ENCODE measurements at regions not wholly inside any gene's neighbourhood (a gene's known extent, or its start where the extent isn't known, plus 50 kb on each side); places are given as distances from the start of the nearest gene placed in this dataset.

DNA sequence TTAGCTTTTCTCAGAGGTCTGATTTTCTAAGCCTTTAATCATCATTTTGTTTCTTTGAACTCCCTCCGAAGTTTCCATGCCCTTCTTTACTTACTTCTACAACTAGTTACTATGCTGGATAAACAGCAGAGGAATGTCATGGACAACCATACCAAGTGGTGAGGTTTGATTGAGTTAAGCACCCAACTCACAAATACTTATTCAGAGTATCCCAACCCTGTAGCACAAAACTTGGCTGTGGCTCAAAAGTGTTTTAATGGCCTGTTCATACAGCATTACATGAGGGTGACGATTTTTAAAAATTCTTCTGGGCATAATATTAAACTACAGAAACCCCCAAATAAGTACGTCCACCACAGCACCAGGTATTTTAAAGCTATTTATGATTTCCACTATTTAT lies 946.8 kb upstream of the SOX9 start:
- WGBS (ENCODE audit: low lambda C conversion rate, missing lambda C conversion rate) = 86% methylated on average over 3 of the region's 3 CpGs
- H3K4me2 ChIP-seq = no peak overlapping the region
- DNase-seq (ENCODE audit: low spot score) = no peak
- H4K20me1 ChIP-seq (ENCODE audit: insufficient read depth, poor library complexity, severe bottlenecking) = no peaks in the 10 kb centered on the region
- no peak for TF ChIP-seq EZH2 (IDR thresholded peaks at IDR 0.05; ENCODE audit: borderline replicate concordance)
- no peak for TF ChIP-seq EZH2phosphoT487 (IDR thresholded peaks at IDR 0.05; ENCODE audit: low read depth, severe bottlenecking, unreplicated experiment)
- TF ChIP-seq, protein P1, sequence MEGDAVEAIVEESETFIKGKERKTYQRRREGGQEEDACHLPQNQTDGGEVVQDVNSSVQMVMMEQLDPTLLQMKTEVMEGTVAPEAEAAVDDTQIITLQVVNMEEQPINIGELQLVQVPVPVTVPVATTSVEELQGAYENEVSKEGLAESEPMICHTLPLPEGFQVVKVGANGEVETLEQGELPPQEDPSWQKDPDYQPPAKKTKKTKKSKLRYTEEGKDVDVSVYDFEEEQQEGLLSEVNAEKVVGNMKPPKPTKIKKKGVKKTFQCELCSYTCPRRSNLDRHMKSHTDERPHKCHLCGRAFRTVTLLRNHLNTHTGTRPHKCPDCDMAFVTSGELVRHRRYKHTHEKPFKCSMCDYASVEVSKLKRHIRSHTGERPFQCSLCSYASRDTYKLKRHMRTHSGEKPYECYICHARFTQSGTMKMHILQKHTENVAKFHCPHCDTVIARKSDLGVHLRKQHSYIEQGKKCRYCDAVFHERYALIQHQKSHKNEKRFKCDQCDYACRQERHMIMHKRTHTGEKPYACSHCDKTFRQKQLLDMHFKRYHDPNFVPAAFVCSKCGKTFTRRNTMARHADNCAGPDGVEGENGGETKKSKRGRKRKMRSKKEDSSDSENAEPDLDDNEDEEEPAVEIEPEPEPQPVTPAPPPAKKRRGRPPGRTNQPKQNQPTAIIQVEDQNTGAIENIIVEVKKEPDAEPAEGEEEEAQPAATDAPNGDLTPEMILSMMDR (IDR thresholded peaks at IDR 0.05; ENCODE audit: poor library complexity) = no peak
- H3K27ac ChIP-seq = no peak overlapping the region
- no peaks in the 10 kb centered on the region for H3K27me3 ChIP-seq
- no peak overlapping the region for H3K4me3 ChIP-seq
- no peaks in the 10 kb centered on the region for H3K36me3 ChIP-seq (replicated peaks; ENCODE audit: insufficient read depth, low read depth)
- H3K9me2 ChIP-seq (replicated peaks; ENCODE audit: insufficient read depth) = no peaks in the 10 kb centered on the region
- no peak overlapping the region for H2AFZ ChIP-seq
- no peaks in the 10 kb centered on the region for H3K79me2 ChIP-seq
- H3K4me1 ChIP-seq (ENCODE audit: insufficient read depth) = no peaks in the 10 kb centered on the region
- H3K9me3 ChIP-seq (ENCODE audit: low read depth) = no peaks in the 10 kb centered on the region

DNA sequence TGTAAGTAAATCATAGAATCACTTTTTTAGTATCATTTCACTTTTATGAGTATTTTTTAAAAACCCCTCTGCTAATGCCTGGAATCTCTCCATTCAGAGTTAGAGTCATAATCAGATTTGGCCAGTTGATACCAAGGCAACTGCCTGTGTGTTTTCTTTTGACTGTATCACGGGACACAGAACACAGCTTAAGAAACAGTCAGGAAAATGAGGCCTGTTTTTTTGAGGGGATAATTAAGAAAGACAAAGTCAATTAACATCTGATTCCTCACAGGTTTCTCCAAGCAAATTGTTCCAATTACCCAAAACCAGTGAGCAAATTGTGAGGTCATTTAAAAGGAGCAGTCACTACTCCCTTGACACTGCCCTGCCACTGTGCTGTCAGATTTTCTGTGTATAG lies 944.5 kb upstream of the SOX9 start:
- TF ChIP-seq, protein P1 (IDR thresholded peaks at IDR 0.05; ENCODE audit: poor library complexity) = no peak
- TF ChIP-seq EZH2phosphoT487 (IDR thresholded peaks at IDR 0.05; ENCODE audit: low read depth, severe bottlenecking, unreplicated experiment) (no peak), EZH2 (IDR thresholded peaks at IDR 0.05; ENCODE audit: borderline replicate concordance) (no peak)
- Histone ChIP-seq H3K4me2 (no peak overlapping the region), H3K4me1 (ENCODE audit: insufficient read depth) (peaks cover 4% of the 10 kb centered on the region), H3K27ac (no peak overlapping the region), H3K36me3 (replicated peaks; ENCODE audit: insufficient read depth, low read depth) (no peaks in the 10 kb centered on the region), H3K9me2 (replicated peaks; ENCODE audit: insufficient read depth) (no peaks in the 10 kb centered on the region), H3K9me3 (ENCODE audit: low read depth) (no peaks in the 10 kb centered on the region), H4K20me1 (ENCODE audit: insufficient read depth, poor library complexity, severe bottlenecking) (no peaks in the 10 kb centered on the region), H3K27me3 (no peaks in the 10 kb centered on the region), H3K79me2 (no peaks in the 10 kb centered on the region), H3K4me3 (no peak overlapping the region), H2AFZ (no peak overlapping the region)
- 67% methylated on average over 1 of the region's 1 CpG for WGBS (ENCODE audit: low lambda C conversion rate, missing lambda C conversion rate)
- no peak for DNase-seq (ENCODE audit: low spot score)

DNA sequence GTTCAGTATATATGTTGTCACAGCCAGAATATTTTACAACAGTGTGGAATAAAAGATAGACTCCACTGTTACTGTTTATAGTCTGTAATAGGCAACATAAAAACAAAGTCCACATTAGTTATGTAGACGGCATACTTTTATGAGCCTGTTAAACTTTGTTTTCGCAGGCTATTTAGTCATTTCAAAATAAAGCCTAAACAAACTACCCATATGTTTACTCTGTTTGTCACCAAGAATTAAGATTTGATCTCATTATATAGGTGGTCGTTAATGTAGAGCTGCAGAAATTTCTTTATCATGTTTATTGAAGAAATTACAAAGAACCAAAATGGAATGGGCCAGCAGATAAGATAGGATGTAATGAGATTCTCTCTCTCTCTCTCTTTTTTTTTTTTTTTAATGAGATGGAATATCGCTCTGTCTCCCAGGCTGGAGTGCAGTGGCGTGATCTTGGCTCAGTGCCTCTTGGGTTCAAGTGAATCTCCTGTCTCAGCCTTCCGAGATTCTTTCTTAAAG lies 943.8 kb upstream of the SOX9 start:
- TF ChIP-seq, protein P1 (IDR thresholded peaks at IDR 0.05; ENCODE audit: poor library complexity) = no peak
- Histone ChIP-seq H2AFZ (no peak overlapping the region), H3K36me3 (replicated peaks; ENCODE audit: insufficient read depth, low read depth) (no peaks in the 10 kb centered on the region), H3K27ac (no peak overlapping the region), H3K4me2 (no peak overlapping the region), H3K4me3 (no peak overlapping the region), H3K4me1 (ENCODE audit: insufficient read depth) (peaks cover 4% of the 10 kb centered on the region), H4K20me1 (ENCODE audit: insufficient read depth, poor library complexity, severe bottlenecking) (no peaks in the 10 kb centered on the region), H3K9me2 (replicated peaks; ENCODE audit: insufficient read depth) (no peaks in the 10 kb centered on the region), H3K27me3 (no peaks in the 10 kb centered on the region), H3K79me2 (no peaks in the 10 kb centered on the region), H3K9me3 (ENCODE audit: low read depth) (no peaks in the 10 kb centered on the region)
- WGBS (ENCODE audit: low lambda C conversion rate, missing lambda C conversion rate) = 57% methylated on average over 6 of the region's 6 CpGs
- no peak for DNase-seq (ENCODE audit: low spot score)

All from hepatocyte (in vitro differentiated cells).